Peyer's patch (tissue), 4 donors: ENCODE measurements at regions not wholly inside any gene's neighbourhood (a gene's known extent, or its start where the extent isn't known, plus 50 kb on each side); places are given as distances from the start of the nearest gene placed in this dataset.

Experiments used
- DNase-seq, 3 donors: peaks; one replicate each; pipeline ENCODE4 v3.0.0-alpha.2; 2017 to 2019
- H3K27ac ChIP-seq, 4 donors: fragments of 200-600 bp; sonication (generic); one replicate each; pipeline ENCODE4 v1.5.1; 2016 to 2019
- H3K27me3 ChIP-seq, 2 donors: fragments of 200-600 bp; sonication (generic); one replicate each; pipeline ENCODE4 v1.5.1; 2019
- H3K36me3 ChIP-seq, 3 donors: fragments of 200-600 bp; sonication (generic); one replicate each; pipeline ENCODE4 v1.5.1; 2016 to 2019
- H3K4me1 ChIP-seq, 4 donors: fragments of 200-600 bp; sonication (generic); one replicate each; pipeline ENCODE4 v1.5.1; 2016 to 2019
- H3K4me3 ChIP-seq, 4 donors: fragments of 200-600 bp; sonication (generic); 1 replicate in 3 of 4; 2 replicates in 1 of 4; pipeline ENCODE4 v1.5.1; 2016 to 2019; ENCODE audit warnings: mild to moderate bottlenecking in 1 of 4
- H3K9me3 ChIP-seq, 4 donors: fragments of 200-600 bp; sonication (generic); one replicate each; pipeline ENCODE4 v1.5.1; 2016 to 2019; ENCODE audit warnings: mild to moderate bottlenecking in 1 of 4
- POLR2A ChIP-seq, 2 donors: fragments of 450-650 bp; IDR thresholded peaks; one replicate each; pipeline ENCODE4 v1.5.1; 2017; ENCODE audit warnings: antibody characterized with exemption in 2 of 2, mild to moderate bottlenecking in 2 of 2, moderate library complexity in 2 of 2
- TF ChIP-seq, protein P1 (sequence below), 6 experiments: fragments of 450-650 bp in 4 of 6; fragments of 200-600 bp in 2 of 6; sonication (generic) in 1 of 6; IDR thresholded peaks; one replicate each; pipeline ENCODE4 v1.5.1; 2017 to 2019; ENCODE audit warnings: antibody characterized with exemption in 6 of 6, mild to moderate bottlenecking in 3 of 6, moderate library complexity in 1 of 6

DNA sequence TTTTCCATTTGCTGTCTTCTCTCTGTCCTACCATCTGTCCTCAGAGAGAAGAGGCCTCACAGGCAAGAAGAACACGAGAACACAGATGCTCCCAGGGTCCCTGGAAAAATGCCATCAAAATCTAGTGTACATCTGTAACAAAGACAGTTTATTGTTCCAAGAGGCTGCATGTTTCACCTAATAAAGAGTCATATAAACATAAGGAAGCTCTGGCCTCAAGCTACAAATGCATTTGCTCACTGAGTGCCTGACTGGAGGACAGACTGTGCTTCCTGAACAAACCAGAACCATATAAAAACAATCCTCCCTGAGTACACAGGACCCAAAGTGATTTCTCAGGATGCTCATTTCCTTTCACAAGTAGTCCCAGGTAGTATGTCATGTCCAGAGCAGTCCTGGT lies 76.3 kb upstream of the SLC44A3 start:
- H3K27ac ChIP-seq, result peak overlapping the region in 2 of 4 donors; percentile 27 to 44
- DNase-seq, result no peak
- no peaks in the 10 kb centered on the region for H3K27me3 ChIP-seq
- no peaks in the 10 kb centered on the region for H3K9me3 ChIP-seq
- H3K4me3 ChIP-seq, result no peak overlapping the region
- no peaks in the 10 kb centered on the region for H3K36me3 ChIP-seq
- no peak for TF ChIP-seq POLR2A (IDR thresholded peaks at IDR 0.05)
- TF ChIP-seq, protein P1, sequence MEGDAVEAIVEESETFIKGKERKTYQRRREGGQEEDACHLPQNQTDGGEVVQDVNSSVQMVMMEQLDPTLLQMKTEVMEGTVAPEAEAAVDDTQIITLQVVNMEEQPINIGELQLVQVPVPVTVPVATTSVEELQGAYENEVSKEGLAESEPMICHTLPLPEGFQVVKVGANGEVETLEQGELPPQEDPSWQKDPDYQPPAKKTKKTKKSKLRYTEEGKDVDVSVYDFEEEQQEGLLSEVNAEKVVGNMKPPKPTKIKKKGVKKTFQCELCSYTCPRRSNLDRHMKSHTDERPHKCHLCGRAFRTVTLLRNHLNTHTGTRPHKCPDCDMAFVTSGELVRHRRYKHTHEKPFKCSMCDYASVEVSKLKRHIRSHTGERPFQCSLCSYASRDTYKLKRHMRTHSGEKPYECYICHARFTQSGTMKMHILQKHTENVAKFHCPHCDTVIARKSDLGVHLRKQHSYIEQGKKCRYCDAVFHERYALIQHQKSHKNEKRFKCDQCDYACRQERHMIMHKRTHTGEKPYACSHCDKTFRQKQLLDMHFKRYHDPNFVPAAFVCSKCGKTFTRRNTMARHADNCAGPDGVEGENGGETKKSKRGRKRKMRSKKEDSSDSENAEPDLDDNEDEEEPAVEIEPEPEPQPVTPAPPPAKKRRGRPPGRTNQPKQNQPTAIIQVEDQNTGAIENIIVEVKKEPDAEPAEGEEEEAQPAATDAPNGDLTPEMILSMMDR (IDR thresholded peaks at IDR 0.05), result no peak
- no peaks in the 10 kb centered on the region for H3K4me1 ChIP-seq

GRCh38 chr1:94741996-94742395 lies 78.2 kb upstream of the SLC44A3 start:
- no peak for DNase-seq
- no peak overlapping the region for H3K4me3 ChIP-seq
- H3K4me1 ChIP-seq, result peaks cover 0 to 3% (median 0%) of the 10 kb centered on the region in 4 donors
- TF ChIP-seq POLR2A (IDR thresholded peaks at IDR 0.05), result no peak
- TF ChIP-seq, protein P1 (IDR thresholded peaks at IDR 0.05), result no peak
- H3K27ac ChIP-seq, result no peak overlapping the region
- no peaks in the 10 kb centered on the region for H3K27me3 ChIP-seq
- no peaks in the 10 kb centered on the region for H3K9me3 ChIP-seq
- H3K36me3 ChIP-seq, result no peaks in the 10 kb centered on the region

DNA sequence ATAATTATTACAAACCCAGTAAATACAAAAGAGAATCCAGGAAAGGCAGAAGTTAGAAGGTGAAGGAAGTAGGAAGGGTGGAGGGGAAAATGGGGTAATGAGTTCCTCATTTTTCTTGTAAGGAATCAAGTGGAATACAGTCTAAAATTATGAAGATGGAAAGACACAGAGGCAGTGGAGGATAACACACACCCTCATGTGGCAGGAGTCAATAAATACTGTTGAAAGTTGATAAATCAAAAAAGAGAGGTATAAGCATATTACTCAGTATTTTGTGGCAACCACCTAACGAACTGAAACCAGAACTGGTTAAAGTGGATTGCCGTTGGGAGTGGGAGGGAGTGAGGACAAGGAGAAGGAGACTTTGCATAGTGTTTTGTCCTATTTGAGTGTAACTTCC lies 78.6 kb upstream of the SLC44A3 start:
- Histone ChIP-seq H3K4me3 (no peak overlapping the region), H3K4me1 (peaks cover 0 to 3% (median 0%) of the 10 kb centered on the region in 4 donors), H3K36me3 (no peaks in the 10 kb centered on the region), H3K27me3 (no peaks in the 10 kb centered on the region), H3K9me3 (no peaks in the 10 kb centered on the region), H3K27ac (no peak overlapping the region)
- TF ChIP-seq, protein P1 (IDR thresholded peaks at IDR 0.05), result no peak
- TF ChIP-seq POLR2A (IDR thresholded peaks at IDR 0.05), result no peak
- no peak for DNase-seq

DNA sequence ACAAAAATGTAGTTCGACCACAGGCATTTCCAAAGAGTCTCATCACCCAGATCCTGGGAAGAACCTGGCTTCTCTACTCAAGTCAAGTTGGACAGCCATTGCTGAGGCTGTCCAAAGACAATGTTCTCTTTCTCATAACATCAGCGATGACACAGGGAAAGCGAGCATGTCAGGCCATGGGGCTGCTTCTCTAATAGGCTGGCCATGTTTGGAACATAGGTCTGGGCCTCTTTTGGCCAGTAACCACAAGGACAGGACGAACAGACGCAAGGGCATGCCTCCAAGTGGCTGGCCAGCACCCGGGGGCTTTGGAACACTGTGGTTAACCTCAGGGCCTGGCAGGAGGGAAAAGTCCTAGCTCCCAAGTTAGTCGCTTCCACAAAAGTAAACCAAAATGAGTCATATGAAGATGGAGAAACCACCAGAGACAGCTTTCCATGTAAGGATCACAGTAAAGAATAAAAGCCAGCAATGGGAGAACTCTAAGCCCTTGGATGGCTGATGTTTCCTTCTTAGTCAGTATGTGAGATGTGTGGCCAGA lies 80.6 kb upstream of the SLC44A3 start:
- Histone ChIP-seq H3K27ac (peak overlapping the region in 1 of 4 donors; percentile 16), H3K27me3 (no peaks in the 10 kb centered on the region)

GRCh38 chr1:94738371-94738770 lies 81.8 kb upstream of the SLC44A3 start:
- H3K36me3 ChIP-seq, result no peaks in the 10 kb centered on the region
- H3K27ac ChIP-seq, result no peak overlapping the region
- no peak for DNase-seq
- H3K4me1 ChIP-seq, result peaks cover 0 to 3% (median 0%) of the 10 kb centered on the region in 4 donors
- H3K9me3 ChIP-seq, result no peaks in the 10 kb centered on the region
- no peaks in the 10 kb centered on the region for H3K27me3 ChIP-seq
- TF ChIP-seq, protein P1 (IDR thresholded peaks at IDR 0.05), result no peak
- TF ChIP-seq POLR2A (IDR thresholded peaks at IDR 0.05), result no peak
- H3K4me3 ChIP-seq, result no peak overlapping the region

More for the DNA sequence above, 80.6 kb upstream of the SLC44A3 start:
- DNase-seq, result no peak
- H3K4me1 ChIP-seq, result peaks cover 0 to 3% (median 0%) of the 10 kb centered on the region in 4 donors
- no peaks in the 10 kb centered on the region for H3K36me3 ChIP-seq
- TF ChIP-seq, protein P1 (IDR thresholded peaks at IDR 0.05), result no peak
- no peak for TF ChIP-seq POLR2A (IDR thresholded peaks at IDR 0.05)
- H3K4me3 ChIP-seq, result no peak overlapping the region
- H3K9me3 ChIP-seq, result no peaks in the 10 kb centered on the region
